Naive B cell (primary cell): ENCODE measurements at regions not wholly inside any gene's neighbourhood (a gene's known extent, or its start where the extent isn't known, plus 50 kb on each side); places are given as distances from the start of the nearest gene placed in this dataset.
A peak's percentile ranks its signal among the peaks of the same experiment; 100 is the strongest.

Experiments used
- ATAC-seq, 2 donors: fragments of 150-1000 bp; cut with Tn5 transposase; 2 replicates each; pipeline ENCODE4 v1.10.0; 2021; ENCODE audit warnings: low read depth in 2 of 2, mild to moderate bottlenecking in 2 of 2, moderate library complexity in 2 of 2
- DNase-seq: peaks from one replicate; pipeline ENCODE4 v3.0.0; 2022
- H3K27ac Mint-ChIP-seq, 6 donors: one replicate each; pipeline ENCODE4 v1.8.0; 2020 to 2022; ENCODE audit warnings: mild to moderate bottlenecking in 6 of 6, mixed read lengths in 6 of 6, moderate library complexity in 5 of 6, inconsistent platforms in 2 of 6
- H3K27me3 Mint-ChIP-seq, 3 donors: one replicate each; pipeline ENCODE4 v1.8.0; 2021 to 2022; ENCODE audit warnings: mixed read lengths in 3 of 3, mild to moderate bottlenecking in 1 of 3
- H3K36me3 Mint-ChIP-seq, 2 donors: one replicate each; pipeline ENCODE4 v1.8.0; 2020 to 2022; ENCODE audit warnings: mixed read lengths in 2 of 2, inconsistent platforms in 1 of 2, mild to moderate bottlenecking in 1 of 2
- H3K4me1 Mint-ChIP-seq, 3 donors: one replicate each; pipeline ENCODE4 v1.8.0; 2020 to 2022; ENCODE audit warnings: mixed read lengths in 3 of 3, inconsistent platforms in 1 of 3, mild to moderate bottlenecking in 1 of 3, moderate library complexity in 1 of 3
- H3K4me3 Mint-ChIP-seq, 8 donors: one replicate each; pipeline ENCODE4 v1.8.0; 2020 to 2022; ENCODE audit warnings: mild to moderate bottlenecking in 8 of 8, mixed read lengths in 8 of 8, moderate library complexity in 8 of 8, inconsistent platforms in 2 of 8
- H3K9me3 Mint-ChIP-seq, 7 donors: one replicate each; pipeline ENCODE4 v1.8.0; 2020 to 2022; ENCODE audit warnings: mixed read lengths in 7 of 7, mild to moderate bottlenecking in 5 of 7, inconsistent platforms in 2 of 7, moderate library complexity in 1 of 7

DNA sequence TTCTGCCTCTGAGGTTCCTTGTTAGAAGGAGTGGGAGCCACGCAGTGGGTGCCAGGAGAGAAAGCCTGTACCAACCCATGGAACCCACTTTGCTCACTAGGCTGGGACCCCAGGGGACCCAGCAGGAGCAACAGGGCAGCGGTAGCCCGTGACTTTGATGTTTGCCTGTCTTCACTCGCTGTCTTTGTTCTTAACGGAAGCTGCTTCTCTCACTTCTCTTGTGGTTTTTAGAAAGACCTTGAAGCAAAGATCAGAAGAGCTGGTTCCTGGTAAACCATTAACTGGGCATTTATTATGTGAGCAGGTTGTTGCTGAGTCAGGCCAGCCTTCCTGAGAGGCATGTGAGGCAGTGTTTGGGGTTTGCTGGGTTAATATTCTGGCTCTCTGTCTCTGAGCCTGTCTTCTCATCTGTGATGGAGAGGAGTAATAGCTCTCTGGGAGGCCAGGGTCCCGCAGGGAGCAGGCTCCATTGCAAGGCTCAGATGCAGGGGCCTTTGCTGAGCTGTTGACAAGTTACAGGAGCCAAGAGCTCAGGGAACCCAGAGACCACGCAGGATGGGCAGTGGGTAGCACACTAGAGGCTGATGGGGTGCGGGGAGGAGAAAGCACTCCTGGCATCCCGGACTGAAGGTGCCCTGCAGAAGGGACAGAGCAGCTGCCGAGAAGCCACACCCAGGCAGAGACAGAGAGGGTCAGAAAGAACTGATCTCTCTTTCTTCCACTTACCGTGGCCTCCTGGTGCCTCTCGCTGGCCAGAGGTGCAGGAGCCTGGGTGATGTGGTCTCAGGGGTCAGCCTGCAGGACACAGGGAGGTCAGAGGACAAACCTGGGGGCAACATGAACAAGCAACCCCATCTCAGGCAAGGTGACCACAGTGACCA is 367.5 kb upstream of the C1orf174 start:
- Mint-ChIP-seq H3K36me3 (no peaks in the 10 kb centered on the region), H3K27ac (no peak overlapping the region), H3K9me3 (peaks cover 0 to 5% (median 0%) of the 10 kb centered on the region in 7 donors), H3K27me3 (peaks cover 25 to 36% (median 32%) of the 10 kb centered on the region in 3 donors), H3K4me1 (peaks cover 0 to 5% (median 4%) of the 10 kb centered on the region in 3 donors), H3K4me3 (no peak overlapping the region)
- DNase-seq, result no peak
- no peak for ATAC-seq

DNA sequence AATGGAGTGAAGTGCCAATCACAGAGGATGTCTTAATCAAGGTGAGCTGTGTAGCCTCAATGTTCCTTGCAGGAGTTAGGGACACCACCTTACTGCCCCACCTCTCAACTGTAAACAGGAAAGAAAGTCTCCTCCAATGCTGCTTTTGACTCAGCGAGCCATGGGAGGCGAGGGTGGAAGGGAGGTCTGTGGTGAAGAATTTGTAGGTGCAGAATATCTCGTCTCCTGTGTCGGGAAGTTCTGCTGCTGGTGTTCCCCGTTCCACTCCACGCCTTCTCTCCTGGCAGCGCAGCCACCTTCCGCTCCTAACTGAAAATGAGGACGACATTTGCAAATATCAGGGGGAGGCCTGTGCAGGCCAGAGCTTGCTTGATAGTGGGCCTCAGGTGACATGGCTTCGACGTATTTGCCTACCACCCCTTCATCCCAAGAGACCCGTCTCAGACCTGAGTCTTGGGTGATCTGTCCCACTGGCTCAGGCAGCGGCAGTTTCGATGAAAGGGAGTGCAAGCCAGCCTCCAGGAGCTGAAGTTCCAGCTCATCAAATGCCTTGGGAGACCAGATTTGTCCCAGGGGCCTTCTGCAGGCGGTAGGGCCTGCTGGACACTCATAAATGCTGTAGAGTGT is 368.3 kb upstream of the C1orf174 start:
- Mint-ChIP-seq H3K27me3 (peaks cover 21 to 38% (median 29%) of the 10 kb centered on the region in 3 donors), H3K4me3 (no peak overlapping the region), H3K36me3 (no peaks in the 10 kb centered on the region), H3K9me3 (peaks cover 0 to 5% (median 0%) of the 10 kb centered on the region in 7 donors), H3K27ac (no peak overlapping the region), H3K4me1 (peaks cover 0 to 4% (median 0%) of the 10 kb centered on the region in 3 donors)
- no peak for ATAC-seq
- DNase-seq, result no peak

DNA sequence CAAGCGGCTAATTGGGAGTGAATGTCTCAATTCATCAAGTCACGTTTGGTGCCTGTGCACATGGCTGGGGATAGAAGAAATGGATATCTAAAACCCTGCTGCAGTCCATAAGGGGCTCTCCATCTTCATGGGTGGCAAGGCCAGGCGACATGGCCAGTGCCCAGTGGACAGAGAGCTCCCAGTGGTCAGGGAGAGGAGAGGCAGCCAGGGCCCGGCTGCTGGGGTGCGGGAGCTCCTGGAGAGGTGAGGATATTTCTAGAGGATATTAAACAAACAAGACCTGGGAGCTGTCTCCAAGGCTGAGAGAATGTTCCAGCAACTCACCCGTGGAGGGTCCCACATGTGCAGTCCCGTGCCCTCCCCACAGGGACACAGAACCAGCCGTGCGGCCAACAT is 368.8 kb upstream of the C1orf174 start:
- Mint-ChIP-seq H3K36me3 (no peaks in the 10 kb centered on the region), H3K9me3 (peaks cover 0 to 5% (median 0%) of the 10 kb centered on the region in 7 donors), H3K4me3 (no peak overlapping the region), H3K27ac (no peak overlapping the region), H3K4me1 (peaks cover 0 to 4% (median 0%) of the 10 kb centered on the region in 3 donors), H3K27me3 (peaks cover 16 to 37% (median 28%) of the 10 kb centered on the region in 3 donors)
- no peak for DNase-seq
- ATAC-seq, result no peak

DNA sequence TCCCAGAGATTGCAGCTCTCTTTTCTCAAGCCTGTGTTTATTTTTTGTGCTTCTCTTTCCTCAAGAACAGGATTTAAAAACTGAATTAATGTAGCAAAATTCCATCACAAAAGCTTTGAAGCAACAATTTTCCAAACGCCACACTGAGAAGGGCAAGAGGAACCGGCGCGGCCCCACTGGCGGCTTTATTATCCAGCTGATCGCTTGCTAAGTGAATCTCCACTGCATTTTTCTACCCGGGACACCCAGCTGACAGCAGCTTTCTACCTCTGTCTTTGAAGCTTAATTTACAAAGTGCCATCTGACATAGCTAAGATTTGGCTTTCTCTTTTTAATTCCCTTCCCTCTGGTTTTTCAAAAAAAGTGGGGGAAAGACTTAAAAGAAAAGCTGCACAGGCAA is 369.3 kb upstream of the C1orf174 start:
- Mint-ChIP-seq H3K36me3 (no peaks in the 10 kb centered on the region), H3K27ac (no peak overlapping the region), H3K27me3 (peaks cover 13 to 32% (median 24%) of the 10 kb centered on the region in 3 donors), H3K4me1 (peaks cover 0 to 4% (median 0%) of the 10 kb centered on the region in 3 donors), H3K4me3 (no peak overlapping the region), H3K9me3 (peaks cover 0 to 3% (median 0%) of the 10 kb centered on the region in 7 donors)
- ATAC-seq (no peak), DNase-seq (no peak)

DNA sequence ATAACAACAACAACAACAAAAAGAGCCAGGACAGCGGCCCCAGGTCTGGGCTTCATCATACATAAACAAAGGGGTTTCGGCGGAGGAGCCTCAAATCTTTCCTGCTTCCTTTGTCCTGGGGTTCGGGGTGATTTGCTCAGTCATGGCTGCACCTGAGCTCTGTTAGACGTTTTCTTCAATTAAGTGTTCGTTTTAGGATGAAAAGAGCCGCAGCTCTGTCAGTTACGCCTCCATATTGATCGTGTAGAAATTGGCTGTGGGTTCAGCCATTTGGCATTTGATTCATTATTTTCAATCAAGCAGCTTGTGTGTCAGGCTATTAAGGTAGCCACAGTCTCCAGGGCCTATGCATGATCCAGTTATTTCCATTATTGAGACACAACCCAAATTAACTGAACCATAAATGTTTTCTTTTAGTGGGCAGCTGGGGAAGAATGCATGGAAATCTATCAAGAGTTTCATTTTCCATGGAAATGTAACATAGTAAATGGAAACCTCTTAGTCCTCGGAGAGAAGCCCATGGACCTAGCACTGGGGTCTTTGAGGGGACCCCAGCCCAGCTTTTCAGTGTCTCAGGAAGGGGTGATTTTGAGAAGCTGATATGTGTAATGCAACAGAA is 370.0 kb upstream of the C1orf174 start:
- Mint-ChIP-seq H3K4me3 (no peak overlapping the region), H3K27me3 (peaks cover 9 to 28% (median 17%) of the 10 kb centered on the region in 3 donors), H3K4me1 (peaks cover 0 to 4% (median 0%) of the 10 kb centered on the region in 3 donors), H3K27ac (no peak overlapping the region), H3K36me3 (peaks cover 0 to 2% of the 10 kb centered on the region in 2 donors), H3K9me3 (peaks cover 0 to 4% (median 2%) of the 10 kb centered on the region in 7 donors)
- DNase-seq (no peak), ATAC-seq (no peak)

DNA sequence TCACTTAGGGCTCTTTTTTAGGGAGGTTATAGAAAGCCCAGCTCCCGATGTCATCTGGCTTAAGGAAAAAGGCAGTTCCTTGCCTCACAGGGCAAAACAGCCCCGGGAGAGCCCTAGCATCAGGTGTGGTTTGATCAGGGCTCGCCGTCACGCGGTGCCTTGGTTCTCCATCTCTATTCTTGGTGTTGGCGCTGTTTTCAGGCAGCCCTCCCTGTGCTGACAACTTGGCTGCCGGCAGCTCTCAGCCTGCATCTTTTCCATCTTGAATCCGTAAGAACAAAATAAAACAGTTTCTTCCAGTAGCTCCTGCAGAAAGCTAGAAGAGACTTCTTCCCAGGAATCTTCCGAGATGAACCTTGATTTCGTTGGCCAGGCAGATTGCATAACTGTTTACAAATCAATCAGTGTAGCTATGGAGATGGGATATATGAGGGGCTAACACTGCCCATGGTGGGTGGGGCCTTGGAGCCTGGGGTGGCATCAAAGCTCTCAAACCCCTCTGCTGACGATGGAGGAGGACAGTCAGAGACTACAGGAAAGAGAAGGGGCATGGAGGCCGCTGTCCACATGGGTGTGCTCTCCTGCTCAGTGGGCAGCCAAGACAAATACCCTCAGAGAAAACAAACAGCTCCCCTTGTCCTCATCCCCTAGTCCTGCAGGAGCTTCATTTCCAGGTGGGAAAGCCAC is 370.7 kb upstream of the C1orf174 start:
- H3K4me1 Mint-ChIP-seq, result peaks cover 0 to 4% (median 0%) of the 10 kb centered on the region in 3 donors
- H3K27me3 Mint-ChIP-seq, result peaks cover 9 to 28% (median 23%) of the 10 kb centered on the region in 3 donors
- no peak overlapping the region for H3K27ac Mint-ChIP-seq
- H3K4me3 Mint-ChIP-seq, result no peak overlapping the region
- ATAC-seq, result no peak
- peaks cover 0 to 10% of the 10 kb centered on the region in 2 donors for H3K36me3 Mint-ChIP-seq
- no peak for DNase-seq
- H3K9me3 Mint-ChIP-seq, result peaks cover 2 to 12% (median 8%) of the 10 kb centered on the region in 7 donors

DNA sequence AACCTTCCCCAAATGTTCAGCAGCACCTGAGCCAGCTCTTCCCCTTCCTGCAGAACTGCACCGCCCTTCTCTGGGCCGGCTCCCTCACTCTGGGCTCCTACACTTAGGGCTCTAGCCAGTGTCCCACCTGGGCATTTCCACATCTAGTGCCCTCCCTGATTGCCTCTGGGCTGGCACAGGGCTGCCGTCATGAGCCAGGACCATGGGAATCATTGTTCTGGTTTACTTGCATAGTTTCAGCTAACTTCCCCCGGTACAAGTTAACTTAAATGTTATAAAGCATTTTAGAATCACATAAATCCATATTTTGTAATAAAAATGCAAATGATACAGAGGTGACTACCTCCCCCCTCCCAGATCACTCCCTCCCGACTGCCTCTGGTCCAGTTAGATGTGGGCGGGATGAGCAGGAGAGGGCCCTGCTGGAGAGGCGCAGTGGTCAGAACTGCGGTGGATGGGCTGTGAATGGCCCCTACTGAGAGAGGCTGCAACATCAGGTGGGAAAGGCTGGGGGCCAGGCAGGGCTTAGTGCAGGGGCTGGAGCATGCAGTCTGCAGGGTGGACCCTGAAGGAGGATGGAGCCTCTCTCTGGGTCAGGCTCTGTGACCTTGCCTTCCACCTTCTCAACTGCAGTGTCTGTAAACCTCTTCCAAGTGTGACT is 371.4 kb upstream of the C1orf174 start:
- DNase-seq (no peak), ATAC-seq (no peak)
- peaks cover 6 to 32% (median 30%) of the 10 kb centered on the region in 3 donors for H3K27me3 Mint-ChIP-seq
- peaks cover 2 to 15% (median 13%) of the 10 kb centered on the region in 7 donors for H3K9me3 Mint-ChIP-seq
- peaks cover 0 to 15% of the 10 kb centered on the region in 2 donors for H3K36me3 Mint-ChIP-seq
- no peak overlapping the region for H3K4me3 Mint-ChIP-seq
- H3K4me1 Mint-ChIP-seq, result peaks cover 0 to 4% (median 0%) of the 10 kb centered on the region in 3 donors
- H3K27ac Mint-ChIP-seq, result no peak overlapping the region

DNA sequence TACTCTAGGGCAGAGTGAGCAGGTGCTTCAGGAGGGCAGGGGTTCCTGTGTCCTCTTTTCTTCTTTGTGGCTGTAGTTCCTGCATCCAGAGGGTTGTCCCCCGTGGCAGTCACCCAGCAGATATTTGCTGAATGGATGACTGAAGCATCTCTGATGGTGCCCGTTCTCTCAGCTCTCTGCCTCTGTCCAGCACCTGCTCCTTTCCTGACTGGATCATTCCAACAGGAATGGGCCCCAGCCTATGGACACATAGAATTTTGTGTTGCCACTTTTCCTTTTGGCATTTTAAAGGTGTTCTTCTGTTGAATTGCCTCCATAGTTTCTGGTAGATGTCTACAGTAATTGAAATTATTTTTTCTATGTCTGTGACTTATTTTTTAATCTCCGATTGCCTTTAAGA is 372.5 kb upstream of the C1orf174 start:
- no peak overlapping the region for H3K27ac Mint-ChIP-seq
- ATAC-seq, result no peak
- H3K27me3 Mint-ChIP-seq, result peaks cover 11 to 41% (median 39%) of the 10 kb centered on the region in 3 donors
- no peak overlapping the region for H3K4me3 Mint-ChIP-seq
- peaks cover 0 to 2% (median 0%) of the 10 kb centered on the region in 3 donors for H3K4me1 Mint-ChIP-seq
- H3K36me3 Mint-ChIP-seq, result peaks cover 0 to 24% of the 10 kb centered on the region in 2 donors
- DNase-seq, result no peak
- H3K9me3 Mint-ChIP-seq, result peaks cover 4 to 26% (median 18%) of the 10 kb centered on the region in 7 donors

DNA sequence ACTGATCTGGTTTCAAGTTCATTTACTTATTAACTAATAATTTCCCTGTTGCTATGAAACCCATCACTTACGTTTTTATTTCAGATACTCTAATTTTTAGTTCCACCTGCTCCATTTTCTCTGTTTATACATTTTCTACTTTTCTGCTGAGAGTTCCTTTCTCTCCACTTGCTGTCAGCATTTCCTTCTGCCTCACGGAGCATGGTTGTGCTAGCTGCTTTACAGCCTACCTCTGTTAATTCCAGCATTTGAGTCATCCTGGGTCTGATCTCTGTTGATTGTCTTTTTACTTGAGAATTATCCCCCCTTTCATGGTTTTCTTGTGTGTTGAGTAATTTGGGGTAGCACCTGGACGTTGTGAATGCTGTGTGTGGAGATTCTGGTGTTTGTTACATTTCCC is 373.2 kb upstream of the C1orf174 start:
- DNase-seq (no peak), ATAC-seq (no peak)
- H3K4me1 Mint-ChIP-seq, result no peaks in the 10 kb centered on the region
- H3K9me3 Mint-ChIP-seq, result peaks cover 4 to 33% (median 23%) of the 10 kb centered on the region in 7 donors
- H3K4me3 Mint-ChIP-seq, result peak overlapping the region in 1 of 8 donors; percentile 57
- H3K27ac Mint-ChIP-seq, result no peak overlapping the region
- peaks cover 0 to 24% of the 10 kb centered on the region in 2 donors for H3K36me3 Mint-ChIP-seq
- H3K27me3 Mint-ChIP-seq, result peaks cover 14 to 47% (median 39%) of the 10 kb centered on the region in 3 donors

DNA sequence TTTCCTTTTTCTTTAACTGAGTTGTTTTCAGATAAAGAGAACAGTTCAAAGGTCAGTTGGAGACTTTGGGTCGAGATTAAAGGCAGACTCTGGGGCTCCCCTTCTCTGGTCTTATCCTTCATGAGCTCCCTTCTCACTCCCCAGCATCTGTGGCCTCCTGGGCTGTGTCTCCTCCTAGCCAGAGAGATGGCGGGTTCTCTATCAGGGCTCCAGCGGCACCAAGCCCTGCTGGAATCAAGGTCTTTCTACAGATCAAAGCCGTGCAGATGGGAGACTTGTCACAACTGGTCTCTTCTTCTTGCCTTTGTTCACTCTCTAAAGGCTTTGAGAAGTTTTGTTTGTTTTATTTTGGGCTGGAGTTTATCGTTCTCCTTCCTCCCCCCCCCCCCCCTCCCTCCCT is 373.7 kb upstream of the C1orf174 start:
- H3K27ac Mint-ChIP-seq, result no peak overlapping the region
- no peaks in the 10 kb centered on the region for H3K4me1 Mint-ChIP-seq
- peaks cover 15 to 47% (median 39%) of the 10 kb centered on the region in 3 donors for H3K27me3 Mint-ChIP-seq
- H3K9me3 Mint-ChIP-seq, result peaks cover 4 to 38% (median 23%) of the 10 kb centered on the region in 7 donors
- H3K4me3 Mint-ChIP-seq, result no peak overlapping the region
- peaks cover 0 to 24% of the 10 kb centered on the region in 2 donors for H3K36me3 Mint-ChIP-seq
- DNase-seq, result no peak
- ATAC-seq, result no peak

DNA sequence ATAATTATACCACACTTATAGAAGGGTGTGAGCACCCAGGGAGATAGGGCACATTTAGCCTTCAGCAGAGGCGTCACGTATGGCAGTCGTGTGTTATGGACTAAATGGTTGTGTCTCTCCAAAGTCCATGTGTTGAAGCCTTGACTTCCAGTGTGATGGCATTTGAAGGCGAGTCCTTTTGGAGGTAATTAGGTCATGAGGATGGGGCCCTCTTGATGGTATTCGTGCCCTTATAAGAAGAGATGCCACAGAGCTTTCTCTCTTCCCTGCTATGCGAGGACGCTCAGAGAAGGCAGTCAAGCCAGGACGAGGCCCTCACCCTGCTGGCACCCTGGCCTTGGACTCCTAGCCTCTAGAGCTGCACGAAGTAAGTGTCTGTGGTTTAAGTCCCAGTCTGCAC is 375.0 kb upstream of the C1orf174 start:
- H3K27me3 Mint-ChIP-seq, result peaks cover 12 to 47% (median 39%) of the 10 kb centered on the region in 3 donors
- H3K4me3 Mint-ChIP-seq, result no peak overlapping the region
- no peak for ATAC-seq
- H3K4me1 Mint-ChIP-seq, result no peaks in the 10 kb centered on the region
- DNase-seq, result no peak
- H3K27ac Mint-ChIP-seq, result no peak overlapping the region
- H3K36me3 Mint-ChIP-seq, result peaks cover 0 to 24% of the 10 kb centered on the region in 2 donors
- peaks cover 4 to 38% (median 23%) of the 10 kb centered on the region in 7 donors for H3K9me3 Mint-ChIP-seq

DNA sequence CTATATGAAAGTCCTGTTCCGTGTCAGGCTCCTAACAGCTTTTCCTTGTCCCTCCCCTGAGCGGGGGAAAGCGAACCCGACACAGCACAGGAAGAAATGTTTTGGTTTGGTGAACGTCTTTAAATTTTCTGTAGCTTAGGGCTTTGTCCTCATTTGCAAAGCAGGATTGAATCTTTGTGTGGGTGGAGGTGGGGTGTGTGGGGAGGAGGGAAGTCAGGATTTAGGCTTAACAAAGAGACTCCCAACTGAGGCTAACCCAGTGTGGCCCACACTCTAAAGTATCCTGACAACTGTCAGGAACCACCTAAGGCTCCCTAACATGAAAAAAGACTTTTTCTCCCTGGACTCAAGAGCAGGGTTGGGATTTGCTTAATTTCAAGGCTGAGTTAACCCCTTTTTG is 376.2 kb upstream of the C1orf174 start:
- no peak overlapping the region for H3K27ac Mint-ChIP-seq
- H3K4me3 Mint-ChIP-seq, result no peak overlapping the region
- no peaks in the 10 kb centered on the region for H3K4me1 Mint-ChIP-seq
- ATAC-seq (no peak), DNase-seq (no peak)
- peaks cover 0 to 24% of the 10 kb centered on the region in 2 donors for H3K36me3 Mint-ChIP-seq
- peaks cover 4 to 38% (median 24%) of the 10 kb centered on the region in 7 donors for H3K9me3 Mint-ChIP-seq
- H3K27me3 Mint-ChIP-seq, result peaks cover 10 to 39% (median 38%) of the 10 kb centered on the region in 3 donors
